G401.6 (cell line): ENCODE measurements at regions not wholly inside any gene's neighbourhood (a gene's known extent, or its start where the extent isn't known, plus 50 kb on each side); places are given as distances from the start of the nearest gene placed in this dataset.

Source experiments
- FAIRE-seq: peaks from 2 replicates; lab custom pipeline; 2012; peaks lifted over from hg19 to GRCh38; lab: Jason Lieb, UNC

- FAIRE-seq, result no peak
Observed at GRCh38 chr15:77786181-77786890, 153.6 kb upstream of the LINGO1 start.

GRCh38 chr15:77784361-77785292 lies 151.9 kb upstream of the LINGO1 start:
- FAIRE-seq, result no peak

GRCh38 chr15:77783636-77784035 lies 150.9 kb upstream of the LINGO1 start:
- no peak for FAIRE-seq

GRCh38 chr15:77782691-77783090 lies 150.0 kb upstream of the LINGO1 start:
- FAIRE-seq, result no peak

- FAIRE-seq, result no peak
Observed at GRCh38 chr15:77781946-77782240, 149.2 kb upstream of the LINGO1 start.

GRCh38 chr15:77781151-77781945 lies 148.6 kb upstream of the LINGO1 start:
- FAIRE-seq, result no peak

GRCh38 chr15:77778802-77779201 lies 146.1 kb upstream of the LINGO1 start:
- no peak for FAIRE-seq

- no peak for FAIRE-seq
Observed at GRCh38 chr15:77775837-77776236, 143.1 kb upstream of the LINGO1 start.

- no peak for FAIRE-seq
Observed at GRCh38 chr15:77775373-77775772, 142.7 kb upstream of the LINGO1 start.

GRCh38 chr15:77774350-77774749 lies 141.6 kb upstream of the LINGO1 start:
- no peak for FAIRE-seq

GRCh38 chr15:77773903-77774302 lies 141.2 kb upstream of the LINGO1 start:
- no peak for FAIRE-seq

GRCh38 chr15:77772641-77773402 lies 140.1 kb upstream of the LINGO1 start:
- no peak for FAIRE-seq

- FAIRE-seq, result no peak
Observed at GRCh38 chr15:77771616-77772015, 138.9 kb upstream of the LINGO1 start.

GRCh38 chr15:77769700-77770099 lies 137.0 kb upstream of the LINGO1 start:
- no peak for FAIRE-seq

GRCh38 chr15:77768521-77769078 lies 135.9 kb upstream of the LINGO1 start:
- no peak for FAIRE-seq

- FAIRE-seq, result no peak
Observed at GRCh38 chr15:77768107-77768506, 135.4 kb upstream of the LINGO1 start.

GRCh38 chr15:77764095-77764494 lies 131.4 kb upstream of the LINGO1 start:
- FAIRE-seq, result no peak

GRCh38 chr15:77762747-77763355 lies 130.1 kb upstream of the LINGO1 start:
- FAIRE-seq, result no peak

GRCh38 chr15:77759896-77760592 lies 127.3 kb upstream of the LINGO1 start:
- FAIRE-seq, result no peak

- FAIRE-seq, result no peak
Observed at GRCh38 chr15:77753939-77754338, 121.2 kb upstream of the LINGO1 start.
